HG03342 (cell line): ENCODE measurements at regions not wholly inside any gene's neighbourhood (a gene's known extent, or its start where the extent isn't known, plus 50 kb on each side); places are given as distances from the start of the nearest gene placed in this dataset.
A peak's percentile ranks its signal among the peaks of the same experiment; 100 is the strongest.
"Not testable (repeated sequence)": the region's sequence is repeated elsewhere in the genome, so short reads cannot be mapped to it uniquely, and the experiment has no call there.

Source experiments
- ATAC-seq: cut with Tn5 transposase; IDR thresholded peaks from one replicate; pipeline ENCODE4 v1.9.1; 2021; ENCODE audit warnings: mild to moderate bottlenecking, moderate library complexity; ENCODE audit not compliant: unreplicated experiment

GRCh38 chr4:117014236-117014635 lies 71.1 kb downstream of the TRAM1L1 start:
- no peak for ATAC-seq

DNA sequence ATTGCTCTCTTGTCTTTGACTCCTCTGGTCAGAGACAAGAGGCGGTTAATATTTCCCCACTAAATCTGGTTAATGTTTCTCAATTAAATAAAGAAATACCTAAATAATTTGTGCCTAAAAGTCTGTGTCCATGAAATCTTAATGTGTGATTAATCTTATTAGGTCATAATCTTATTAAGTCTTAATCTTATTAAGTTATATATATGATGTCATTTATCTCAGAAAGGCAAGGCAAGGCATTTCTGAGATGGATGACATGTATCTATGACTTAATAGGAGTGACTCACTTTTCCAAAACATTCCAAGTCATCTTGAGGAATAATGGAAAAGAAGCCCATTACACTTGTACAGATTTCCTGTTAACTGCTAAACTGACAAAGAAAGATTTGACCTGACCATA lies 74.7 kb downstream of the TRAM1L1 start:
- no peak for ATAC-seq

DNA sequence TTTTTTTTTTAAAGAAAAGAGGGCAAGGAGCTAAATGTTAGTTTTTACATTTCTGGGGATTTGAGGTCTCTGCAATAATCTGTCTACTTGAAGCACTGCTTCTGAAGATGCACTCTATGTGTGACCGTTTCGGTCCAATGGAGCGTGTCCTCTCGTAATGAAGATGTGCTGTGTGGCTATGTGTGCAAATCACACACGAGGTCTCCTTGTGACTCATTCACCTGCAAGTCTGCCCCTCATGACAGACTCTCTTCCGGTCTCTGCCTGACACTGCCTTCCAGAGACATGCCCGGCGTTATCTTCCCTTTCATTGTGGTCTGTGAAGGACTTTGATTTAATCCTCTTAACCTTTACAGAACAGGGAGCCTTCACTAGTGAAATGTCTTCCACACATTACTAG lies 84.3 kb downstream of the TRAM1L1 start:
- ATAC-seq: peak; percentile 91

DNA sequence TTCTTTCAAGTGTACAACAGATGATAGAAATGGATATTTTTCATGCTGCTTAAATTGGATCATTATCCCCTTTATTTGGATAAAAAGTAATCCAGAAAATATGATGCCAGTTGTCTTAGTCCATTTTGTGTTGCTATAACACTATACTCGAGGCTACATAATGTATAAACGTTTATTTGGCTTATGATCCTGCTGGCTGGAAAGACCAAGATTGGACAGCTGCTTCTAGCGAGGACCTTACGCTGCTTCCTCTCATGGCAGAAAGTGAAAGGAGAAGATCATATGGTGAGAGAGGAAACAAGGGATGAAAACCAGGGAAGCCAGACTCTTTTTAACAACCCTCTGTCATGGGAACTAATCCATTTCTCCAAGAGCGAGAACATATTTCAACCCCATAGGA lies 102.7 kb downstream of the TRAM1L1 start:
- ATAC-seq: no peak

- not testable (repeated sequence) for ATAC-seq
Measured at GRCh38 chr4:116980436-116980835, 104.9 kb downstream of the TRAM1L1 start.

DNA sequence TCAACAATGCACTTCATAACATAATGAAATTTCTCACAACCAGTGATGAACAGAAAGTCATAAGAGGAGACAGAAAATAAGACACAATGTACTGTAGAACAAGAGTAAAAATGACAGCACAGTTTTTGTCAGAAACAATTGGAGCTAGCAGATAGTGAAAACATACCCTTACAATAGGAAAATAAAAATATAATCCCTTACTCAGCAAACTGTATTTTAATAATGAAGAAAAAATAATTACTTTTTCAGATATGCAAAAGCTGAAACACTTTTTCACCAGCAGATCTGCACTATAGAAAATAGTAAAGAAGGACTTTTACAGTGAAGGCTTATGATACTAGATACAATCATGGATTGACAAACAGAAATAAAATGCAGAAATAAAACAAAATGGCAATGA lies 126.3 kb downstream of the TRAM1L1 start:
- ATAC-seq: no peak

DNA sequence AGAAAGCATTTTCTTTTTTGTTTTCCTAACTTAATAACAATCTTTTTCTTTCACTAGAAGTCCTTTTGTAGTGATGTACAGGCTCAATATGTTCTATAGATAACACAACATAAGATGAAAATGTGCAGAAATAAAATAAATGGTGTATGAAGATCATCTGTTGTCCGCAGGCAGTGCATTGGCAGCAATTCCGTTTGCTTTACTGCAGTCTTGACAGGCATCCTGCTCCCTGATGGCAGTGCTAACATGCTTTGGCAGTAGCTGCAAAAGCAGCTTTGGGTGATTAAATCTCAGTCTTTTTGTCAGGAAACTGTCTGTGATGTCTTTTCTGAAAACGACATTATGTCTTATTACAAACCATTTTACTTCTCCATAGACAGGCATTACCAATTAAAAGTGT lies 131.4 kb downstream of the TRAM1L1 start:
- ATAC-seq: no peak

DNA sequence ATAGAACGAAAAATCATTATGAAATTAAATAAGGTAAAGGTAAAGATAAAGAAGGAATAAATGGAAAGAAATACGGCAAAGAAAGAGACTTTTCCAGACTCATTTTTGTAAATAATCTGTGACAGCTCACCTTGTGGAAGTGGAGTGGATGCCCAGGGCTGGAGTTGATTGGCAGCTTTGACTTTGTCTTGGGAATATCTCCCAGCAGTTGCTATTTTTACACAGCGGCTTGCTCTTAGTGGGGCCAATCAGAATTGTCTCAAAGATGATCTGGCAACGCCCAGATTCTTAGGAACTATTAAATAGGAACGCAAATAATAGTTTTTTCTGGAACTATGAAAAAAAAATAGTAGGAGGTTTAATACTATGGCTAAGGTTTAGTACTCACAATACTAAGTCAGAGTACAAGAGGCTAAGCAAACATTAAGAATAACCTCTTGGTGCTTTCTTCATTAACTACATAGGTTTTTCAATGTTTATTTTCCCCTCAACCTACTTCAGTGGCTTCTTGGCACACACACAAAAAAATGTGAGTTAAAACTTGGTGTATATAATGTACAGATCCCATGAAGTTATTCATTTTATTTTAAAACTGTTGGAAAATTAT lies 132.7 kb downstream of the TRAM1L1 start:
- ATAC-seq: no peak

DNA sequence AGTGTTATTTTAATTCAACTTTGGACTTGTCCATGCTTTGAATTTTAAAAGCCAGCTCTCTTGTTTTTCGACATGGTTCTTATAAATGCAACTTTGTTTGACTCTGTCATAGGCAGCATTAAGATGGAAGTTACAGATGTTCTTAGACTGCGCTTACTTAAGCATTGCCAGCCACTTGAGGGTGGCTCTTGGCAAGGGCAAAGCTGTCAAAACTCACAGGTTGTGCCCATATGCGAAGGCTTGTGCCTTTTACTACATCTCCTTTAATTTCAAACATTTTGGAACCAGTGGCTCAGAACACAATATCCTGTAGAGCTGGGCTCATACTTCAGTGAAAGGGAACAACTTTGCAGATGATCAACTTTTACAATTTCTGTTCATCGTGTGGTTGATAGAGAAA lies 135.5 kb downstream of the TRAM1L1 start:
- no peak for ATAC-seq

GRCh38 chr4:116942315-116942714 lies 143.1 kb downstream of the TRAM1L1 start:
- no peak for ATAC-seq

DNA sequence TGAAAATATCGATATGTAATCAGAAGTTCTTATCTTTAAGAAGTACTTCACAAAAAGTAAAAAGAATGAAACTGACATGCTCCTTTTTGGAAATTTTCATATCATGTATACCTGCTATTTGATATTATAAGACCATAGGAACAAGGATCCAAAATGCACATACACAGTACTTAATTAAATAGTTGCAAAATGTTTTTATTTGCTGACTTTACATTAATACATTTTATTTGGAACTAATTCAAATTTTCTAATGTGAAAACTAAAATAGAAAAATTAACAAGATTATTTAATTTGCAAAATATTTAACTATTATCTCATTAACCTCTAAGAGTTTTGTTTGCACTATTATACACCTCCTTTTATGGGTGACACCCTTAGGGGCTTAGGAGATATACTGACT lies 155.0 kb downstream of the TRAM1L1 start:
- no peak for ATAC-seq

DNA sequence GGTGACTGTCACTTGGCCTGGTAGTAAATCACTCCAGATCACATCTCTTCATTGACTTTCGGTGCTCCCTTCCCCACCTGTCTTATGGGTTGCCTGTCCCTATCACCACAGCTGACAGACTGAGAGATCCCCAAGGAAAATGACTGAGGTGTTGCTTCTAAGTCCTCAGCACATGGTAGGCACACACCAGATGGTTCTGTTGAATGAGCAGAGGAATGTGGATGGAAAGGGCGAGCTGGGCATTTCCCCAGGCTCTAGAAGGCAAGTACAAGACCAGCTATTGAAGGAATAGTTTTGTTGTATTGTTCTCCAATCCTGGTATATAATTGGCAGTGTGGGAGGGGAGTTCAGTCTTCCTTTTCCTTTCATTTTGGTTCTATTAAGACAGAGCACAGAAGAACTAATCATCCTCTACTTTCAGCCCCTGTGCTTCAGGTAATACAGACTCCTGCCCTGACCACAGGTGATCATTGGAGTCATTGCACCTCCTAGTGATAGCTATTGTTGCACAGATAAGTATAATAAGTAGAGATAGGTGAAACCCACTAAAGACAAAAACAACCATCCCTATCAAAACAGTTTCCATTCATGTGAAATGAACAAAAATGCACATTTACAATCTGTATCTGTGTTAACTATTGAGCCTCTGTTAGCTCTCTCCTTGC lies 158.6 kb downstream of the TRAM1L1 start:
- no peak for ATAC-seq

DNA sequence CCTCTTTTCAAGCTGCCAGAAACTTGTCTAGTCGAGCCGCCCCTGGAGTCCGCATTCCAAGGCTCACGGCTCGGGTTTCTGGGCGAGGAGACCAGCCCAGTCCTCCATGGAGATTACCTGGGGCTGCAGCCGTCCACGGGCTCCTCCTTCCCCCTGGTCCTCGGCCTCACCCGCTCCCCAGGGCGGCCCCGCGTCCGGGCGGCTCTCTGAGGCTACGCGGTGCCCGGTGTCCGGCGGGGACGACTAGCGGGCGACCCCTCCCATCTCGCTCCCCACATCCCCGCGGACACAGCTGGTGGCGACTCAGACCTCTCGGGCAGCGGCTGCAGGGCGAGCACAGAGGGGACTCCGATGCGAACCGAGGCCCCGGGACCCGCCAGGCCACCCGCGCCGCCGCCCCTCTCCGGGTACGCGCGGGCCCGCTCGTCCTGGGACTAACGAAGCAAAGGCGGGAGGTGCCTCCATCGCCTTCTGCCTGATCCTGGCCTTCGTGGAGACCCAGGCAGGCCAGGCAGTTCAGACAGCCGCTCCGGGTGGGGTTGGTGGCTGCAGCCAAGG lies 159.4 kb downstream of the TRAM1L1 start:
- no peak for ATAC-seq

GRCh38 chr4:116923389-116923788 lies 162.0 kb downstream of the TRAM1L1 start:
- ATAC-seq: no peak

DNA sequence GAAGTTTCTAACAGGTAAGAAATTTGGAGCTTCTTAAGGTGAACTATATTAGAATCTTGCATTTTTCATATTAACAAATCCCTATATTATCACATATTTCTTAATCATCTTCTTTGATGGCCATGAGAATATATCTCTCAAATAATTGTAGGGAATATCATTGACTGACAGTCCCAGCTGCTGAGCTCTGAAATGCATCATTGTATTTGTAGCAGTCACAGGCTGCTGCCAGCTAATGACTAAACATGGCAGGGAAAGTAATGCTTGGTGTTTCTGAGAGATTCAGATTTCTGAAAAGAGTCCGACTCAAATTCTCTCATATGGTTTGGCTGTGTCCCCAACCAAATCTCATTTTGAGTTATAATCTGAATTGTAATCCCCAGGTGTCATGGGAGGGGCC lies 171.9 kb downstream of the TRAM1L1 start:
- ATAC-seq: no peak

GRCh38 chr4:116906758-116907157 lies 178.6 kb downstream of the TRAM1L1 start:
- no peak for ATAC-seq

GRCh38 chr4:116899561-116899960 lies 185.8 kb downstream of the TRAM1L1 start:
- no peak for ATAC-seq

GRCh38 chr4:116885579-116885978 lies 199.8 kb downstream of the TRAM1L1 start:
- ATAC-seq: no peak

- ATAC-seq: no peak
Measured at GRCh38 chr4:116882503-116882902, 202.9 kb downstream of the TRAM1L1 start.

DNA sequence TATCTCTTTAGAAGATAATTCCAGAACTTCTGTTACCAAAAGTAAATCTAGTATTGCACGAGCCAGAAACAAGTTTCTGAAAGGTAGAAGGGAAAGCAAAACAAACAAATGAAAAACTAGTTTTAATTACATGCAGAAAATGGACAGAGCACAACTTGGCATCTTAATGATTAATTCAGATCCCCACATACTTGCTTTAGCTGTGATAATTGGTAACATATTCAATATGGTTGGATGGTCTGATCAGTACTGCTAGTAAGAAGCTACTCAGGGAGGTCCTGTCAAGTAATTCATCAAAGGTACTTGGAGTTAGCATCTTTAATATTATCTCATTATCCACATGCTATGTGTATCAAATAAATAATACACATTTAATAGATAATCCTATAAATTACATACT lies 204.3 kb downstream of the TRAM1L1 start:
- ATAC-seq: peak; percentile 60

DNA sequence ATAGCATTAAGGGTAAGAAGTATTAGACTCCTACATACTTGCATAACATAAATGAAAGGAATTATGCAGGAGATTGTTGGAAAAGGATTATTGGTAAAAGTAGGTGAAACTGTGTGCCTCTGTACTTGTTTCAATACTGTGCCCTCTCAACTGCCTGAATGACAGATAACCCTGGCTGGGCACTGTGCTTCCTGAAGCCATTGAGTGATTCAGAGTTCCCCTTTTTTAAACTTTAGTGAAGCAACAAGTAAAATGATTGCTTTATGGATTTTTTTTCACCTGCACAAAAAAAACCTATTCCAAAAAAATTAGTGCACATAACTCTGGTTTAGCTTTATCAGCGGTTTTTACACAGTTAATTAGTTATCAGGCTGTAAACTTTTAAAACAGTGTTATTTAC lies 204.8 kb downstream of the TRAM1L1 start:
- ATAC-seq: peak; percentile 51

DNA sequence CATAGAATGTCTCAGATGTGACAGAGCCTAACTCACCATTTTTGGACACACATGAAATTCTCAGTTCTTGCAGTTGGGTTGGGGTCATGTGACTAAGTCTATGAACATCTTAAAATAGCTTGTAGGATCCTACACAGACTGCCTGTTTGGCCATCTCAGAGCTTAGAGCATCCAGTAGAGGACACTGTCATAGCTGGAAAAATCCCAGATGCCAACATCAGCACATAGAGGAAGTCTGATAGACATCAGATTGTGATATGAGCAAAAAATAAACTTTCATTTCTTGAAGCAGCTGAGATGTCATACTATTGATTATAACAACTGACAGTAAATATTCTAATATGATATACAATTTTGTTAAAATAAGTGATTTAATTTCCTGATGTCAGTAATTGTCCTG lies 207.1 kb downstream of the TRAM1L1 start:
- ATAC-seq: no peak

DNA sequence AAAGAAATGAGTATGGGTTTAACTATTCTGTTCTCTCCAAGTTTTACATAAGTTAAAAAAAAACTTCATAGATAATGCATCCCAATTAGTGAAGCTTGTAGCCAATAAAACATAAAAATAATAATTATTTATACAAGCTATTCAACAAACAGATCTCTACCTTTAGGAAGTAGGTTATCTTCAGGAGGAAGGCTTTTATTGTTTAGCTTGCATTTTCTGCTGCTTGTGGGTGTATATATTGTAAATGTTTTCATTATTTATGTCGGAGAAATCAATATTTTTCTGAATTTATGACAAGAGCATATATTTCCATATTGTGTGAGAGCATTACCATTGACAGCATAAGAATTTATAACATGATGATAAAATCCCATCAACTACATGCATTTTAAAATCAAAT lies 208.3 kb downstream of the TRAM1L1 start:
- no peak for ATAC-seq
